Gastroesophageal sphincter (tissue), 3 donors: ENCODE measurements at regions not wholly inside any gene's neighbourhood (a gene's known extent, or its start where the extent isn't known, plus 50 kb on each side); places are given as distances from the start of the nearest gene placed in this dataset.

ENCODE experiments used
- CTCF ChIP-seq, 4 experiments: fragments of 200-600 bp in 2 of 4; fragments of 450-650 bp in 2 of 4; sonication (generic) in 1 of 4; IDR thresholded peaks; one replicate each; pipeline ENCODE4 v1.5.1; 2017 to 2019; ENCODE audit warnings: antibody characterized with exemption in 4 of 4, mild to moderate bottlenecking in 2 of 4, moderate library complexity in 2 of 4
- POLR2A ChIP-seq, 2 donors: fragments of 450-650 bp; IDR thresholded peaks; one replicate each; pipeline ENCODE4 v1.6.1; 2017; ENCODE audit warnings: antibody characterized with exemption in 2 of 2, mild to moderate bottlenecking in 2 of 2, moderate library complexity in 1 of 2
- POLR2AphosphoS5 ChIP-seq: sonication (generic); formaldehyde crosslinking; IDR thresholded peaks from one replicate; pipeline ENCODE4 v1.6.1; 2017; ENCODE audit warnings: antibody characterized with exemption

- no peak for TF ChIP-seq CTCF (IDR thresholded peaks at IDR 0.05)
- TF ChIP-seq POLR2AphosphoS5: peak; percentile 52
- TF ChIP-seq POLR2A (IDR thresholded peaks at IDR 0.05): no peak
Observed at GRCh38 chr13:107025991-107026390, 458.1 kb upstream of the ARGLU1 start.
